ENCODE measurements at regions not wholly inside any gene's neighbourhood (a gene's known extent, or its start where the extent isn't known, plus 50 kb on each side); places are given as distances from the start of the nearest gene placed in this dataset.

GRCh38 chr10:78819361-78820006, 249.3 kb upstream of the ZMIZ1 start:
- Mint-ChIP-seq H3K27me3 (ENCODE audit: unreplicated experiment) (peaks cover 13% of the 10 kb centered on the region), H3K9me3 (ENCODE audit: unreplicated experiment) (peaks cover 10% of the 10 kb centered on the region)

GRCh38 chr10:78820007-78820362, 248.8 kb upstream of the ZMIZ1 start:
- no peaks in the 10 kb centered on the region for H3K36me3 Mint-ChIP-seq (ENCODE audit: unreplicated experiment)
- no peak for TF ChIP-seq CTCF (IDR thresholded peaks at IDR 0.05)
- H3K27me3 Mint-ChIP-seq (ENCODE audit: unreplicated experiment): peaks cover 11% of the 10 kb centered on the region
- H3K27ac Mint-ChIP-seq (ENCODE audit: unreplicated experiment): no peak overlapping the region
- H3K4me3 Mint-ChIP-seq (ENCODE audit: unreplicated experiment): no peak overlapping the region
- DNase-seq (ENCODE audit: extremely low spot score, unreplicated experiment): no peak
- peaks cover 9% of the 10 kb centered on the region for H3K4me1 Mint-ChIP-seq (ENCODE audit: unreplicated experiment)
- peaks cover 10% of the 10 kb centered on the region for H3K9me3 Mint-ChIP-seq (ENCODE audit: unreplicated experiment)

More at GRCh38 chr10:78819361-78820006, 249.3 kb upstream of the ZMIZ1 start:
- Mint-ChIP-seq H3K36me3 (ENCODE audit: unreplicated experiment) (no peaks in the 10 kb centered on the region), H3K4me1 (ENCODE audit: unreplicated experiment) (peaks cover 9% of the 10 kb centered on the region), H3K4me3 (ENCODE audit: unreplicated experiment) (no peak overlapping the region), H3K27ac (ENCODE audit: unreplicated experiment) (no peak overlapping the region)
- TF ChIP-seq CTCF (IDR thresholded peaks at IDR 0.05): no peak
- DNase-seq (ENCODE audit: extremely low spot score, unreplicated experiment): no peak

DNA sequence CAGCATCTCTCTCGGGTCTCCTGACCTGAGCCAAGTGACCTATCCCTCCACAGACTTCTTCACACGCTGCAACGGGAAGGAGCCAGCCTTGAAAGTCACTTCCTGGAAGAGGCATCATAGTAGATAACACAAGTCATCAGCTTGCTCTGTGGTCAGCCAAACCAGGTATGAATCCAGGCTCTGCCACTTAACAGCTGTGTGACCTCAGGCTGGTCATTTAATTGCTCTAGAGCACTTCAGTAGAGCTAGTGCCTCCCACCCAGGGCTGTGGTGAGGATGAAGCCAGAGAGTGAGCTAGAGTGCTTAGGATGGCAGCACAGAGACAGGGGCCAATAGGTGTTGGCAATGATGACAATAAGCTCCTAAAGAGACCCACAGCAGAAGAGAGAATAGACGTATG, 247.7 kb upstream of the ZMIZ1 start:
- Mint-ChIP-seq H3K36me3 (ENCODE audit: unreplicated experiment) (no peaks in the 10 kb centered on the region), H3K4me1 (ENCODE audit: unreplicated experiment) (peaks cover 9% of the 10 kb centered on the region), H3K9me3 (ENCODE audit: unreplicated experiment) (peaks cover 10% of the 10 kb centered on the region)

DNA sequence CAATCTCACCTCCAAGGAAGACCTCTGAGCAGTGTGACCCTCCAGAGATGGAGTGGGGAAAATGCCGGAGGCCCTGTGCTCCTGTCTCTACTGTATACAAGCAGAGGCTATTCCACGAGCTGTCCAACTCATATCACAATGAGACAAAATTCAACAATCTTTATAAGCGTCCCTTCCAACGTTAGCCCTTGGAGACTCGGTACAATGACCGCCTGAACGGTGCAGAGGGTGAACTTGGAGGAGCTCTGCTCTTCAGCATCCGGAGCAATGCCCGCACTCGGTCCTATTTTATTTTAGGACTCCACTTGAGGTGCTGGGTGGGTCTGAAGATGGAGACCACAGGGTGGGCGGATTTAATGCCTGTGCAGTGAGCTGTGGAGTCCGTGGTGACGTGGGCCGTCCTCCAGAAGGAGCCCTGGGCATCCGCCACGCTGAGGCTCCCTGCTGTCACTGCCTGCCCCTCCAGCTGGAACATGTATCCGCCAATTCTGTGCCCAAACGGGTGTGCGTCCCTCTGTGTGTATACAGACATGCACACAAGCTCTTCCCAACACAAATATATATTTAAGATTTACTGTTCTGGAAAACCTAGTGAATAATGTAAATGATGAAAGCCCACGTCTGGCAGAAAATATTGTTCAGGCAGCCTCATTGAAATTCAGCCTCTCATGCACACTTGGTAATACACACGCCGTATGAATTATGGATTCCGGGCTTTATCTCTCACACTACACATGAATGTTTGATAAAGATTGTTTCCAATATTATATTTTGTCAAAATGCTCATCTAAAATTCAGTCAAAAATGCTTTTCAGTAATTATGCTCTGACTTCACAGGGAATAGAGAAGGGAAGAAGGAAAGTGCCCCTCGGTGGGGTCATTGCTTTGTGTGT, 239.9 kb upstream of the ZMIZ1 start:
- no peak overlapping the region for H3K4me3 Mint-ChIP-seq (ENCODE audit: unreplicated experiment)
- H3K27ac Mint-ChIP-seq (ENCODE audit: unreplicated experiment): no peak overlapping the region
- peaks cover 11% of the 10 kb centered on the region for H3K27me3 Mint-ChIP-seq (ENCODE audit: unreplicated experiment)
- TF ChIP-seq CTCF (IDR thresholded peaks at IDR 0.05): no peak
- DNase-seq (ENCODE audit: extremely low spot score, unreplicated experiment): no peak
- peaks cover 9% of the 10 kb centered on the region for H3K9me3 Mint-ChIP-seq (ENCODE audit: unreplicated experiment)
- peaks cover 15% of the 10 kb centered on the region for H3K4me1 Mint-ChIP-seq (ENCODE audit: unreplicated experiment)
- H3K36me3 Mint-ChIP-seq (ENCODE audit: unreplicated experiment): no peaks in the 10 kb centered on the region

More for the DNA sequence above, 247.7 kb upstream of the ZMIZ1 start:
- TF ChIP-seq CTCF (IDR thresholded peaks at IDR 0.05): no peak
- Mint-ChIP-seq H3K27ac (ENCODE audit: unreplicated experiment) (no peak overlapping the region), H3K27me3 (ENCODE audit: unreplicated experiment) (peaks cover 11% of the 10 kb centered on the region), H3K4me3 (ENCODE audit: unreplicated experiment) (no peak overlapping the region)
- no peak for DNase-seq (ENCODE audit: extremely low spot score, unreplicated experiment)

- H3K27me3 Mint-ChIP-seq (ENCODE audit: unreplicated experiment): peaks cover 6% of the 10 kb centered on the region
- H3K9me3 Mint-ChIP-seq (ENCODE audit: unreplicated experiment): peaks cover 4% of the 10 kb centered on the region
- no peak overlapping the region for H3K27ac Mint-ChIP-seq (ENCODE audit: unreplicated experiment)
- H3K36me3 Mint-ChIP-seq (ENCODE audit: unreplicated experiment): no peaks in the 10 kb centered on the region
- no peak for TF ChIP-seq CTCF (IDR thresholded peaks at IDR 0.05)
- H3K4me3 Mint-ChIP-seq (ENCODE audit: unreplicated experiment): no peak overlapping the region
- H3K4me1 Mint-ChIP-seq (ENCODE audit: unreplicated experiment): peaks cover 15% of the 10 kb centered on the region
- no peak for DNase-seq (ENCODE audit: extremely low spot score, unreplicated experiment)
These were observed 239.2 kb upstream of the ZMIZ1 start for GRCh38 chr10:78829565-78829964.
